HL-60 (cell line): ENCODE measurements at regions not wholly inside any gene's neighbourhood (a gene's known extent, or its start where the extent isn't known, plus 50 kb on each side); places are given as distances from the start of the nearest gene placed in this dataset.

ENCODE experiments used
- CTCF ChIP-seq: IDR thresholded peaks from one replicate; pipeline ENCODE4 v1.5.1; 2011; ENCODE audit warnings: low read length, control low read depth, inconsistent platforms; ENCODE audit not compliant: insufficient read depth
- REST ChIP-seq: IDR thresholded peaks from 2 replicates; pipeline ENCODE4 v1.6.1; 2012; ENCODE audit warnings: low read depth; ENCODE audit not compliant: insufficient replicate concordance
- SPI1 ChIP-seq: IDR thresholded peaks from 2 replicates; pipeline ENCODE4 v1.6.1; 2012; ENCODE audit warnings: low read depth, mild to moderate bottlenecking, borderline replicate concordance

GRCh38 chr12:92295523-92295922 is 149.9 kb upstream of the BTG1 start:
- TF ChIP-seq SPI1 (no peak), REST (no peak), CTCF (no peak)
